GM12878 (cell line): ENCODE measurements at regions not wholly inside any gene's neighbourhood (a gene's known extent, or its start where the extent isn't known, plus 50 kb on each side); places are given as distances from the start of the nearest gene placed in this dataset.

ENCODE experiments used
- ATAC-seq: fragments of 200-7000 bp; cut with Tn5 transposase; 3 replicates; pipeline ENCODE4 v1.9.1; 2020; ENCODE audit warnings: mild to moderate bottlenecking, moderate library complexity
- BruUV-seq: library from RNA; stranded (reverse); fragments of 400-500 nt; replicated peaks from 2 replicates; lab custom pipeline; 2021; lab: Mats Ljungman, UMichigan
- CTCF ChIA-PET: fragments of 300-600 bp; sonication (Branson Sonifier 250); formaldehyde crosslinking; extraction: SDS; loops from one replicate; lab custom pipeline; 2021; ENCODE audit warnings: inconsistent platforms; lab: Yijun Ruan, JAX
- POLR2A ChIA-PET: fragments of 350-600 bp; formaldehyde crosslinking; extraction: SDS; loops from one replicate; lab custom pipeline; 2021; ENCODE audit warnings: inconsistent platforms; lab: Charles Lee
- RAD21 ChIA-PET: fragments of 300-600 bp; sonication (Branson Sonifier 250); formaldehyde crosslinking; loops from one replicate; lab custom pipeline; 2023; ENCODE audit warnings: antibody characterized with exemption; ENCODE audit not compliant: unreplicated experiment; lab: Charles Lee
- SMC1A ChIA-PET: fragments of 300-600 bp; sonication (Branson Sonifier 250); formaldehyde crosslinking; loops from one replicate; lab custom pipeline; 2023; ENCODE audit not compliant: unreplicated experiment, uncharacterized antibody; lab: Charles Lee
- DNase-seq: peaks from one replicate; pipeline ENCODE4 v3.0.0-alpha.2; 2011; ENCODE audit warnings: low read depth, low spot score
- FAIRE-seq: peaks from 3 replicates; lab custom pipeline; 2011; peaks lifted over from hg19 to GRCh38; lab: Jason Lieb, UNC
- H2AFZ ChIP-seq: 2 replicates; pipeline ENCODE4 v1.6.0; 2011; ENCODE audit warnings: low read depth, low read length, control low read depth; ENCODE audit not compliant: control insufficient read depth
- H3K27ac ChIP-seq: 2 replicates; pipeline ENCODE4 v1.5.1; 2011; ENCODE audit warnings: control low read depth; ENCODE audit not compliant: control insufficient read depth, insufficient read depth
- H3K27me3 ChIP-seq, 2 experiments: replicated peaks in 1 of 2; 2 replicates each; pipeline versions ENCODE4 v1.6.0 to v1.6.1; 2011; ENCODE audit warnings: low read length in 1 of 2; ENCODE audit not compliant: control insufficient read depth in 2 of 2, insufficient read depth in 2 of 2
- H3K36me3 ChIP-seq, 2 experiments: 2 replicates each; pipeline ENCODE4 v1.5.1; 2011; ENCODE audit warnings: low read length in 1 of 2; ENCODE audit not compliant: control insufficient read depth in 2 of 2, insufficient read depth in 2 of 2
- H3K4me1 ChIP-seq: 2 replicates; pipeline ENCODE4 v1.6.1; 2011; ENCODE audit warnings: mild to moderate bottlenecking, low read length, moderate library complexity, mixed read lengths; ENCODE audit not compliant: control insufficient read depth, insufficient read depth
- H3K4me2 ChIP-seq: 2 replicates; pipeline ENCODE4 v1.6.0; 2011; ENCODE audit warnings: control low read depth; ENCODE audit not compliant: control insufficient read depth, insufficient read depth
- H3K4me3 ChIP-seq: fragments of 200-600 bp; sonication (generic); 2 replicates; pipeline ENCODE4 v1.5.1; 2016
- H3K79me2 ChIP-seq: 2 replicates; pipeline ENCODE4 v1.6.0; 2011; ENCODE audit warnings: low read length; ENCODE audit not compliant: control insufficient read depth, insufficient read depth
- H3K9ac ChIP-seq: 2 replicates; pipeline ENCODE4 v1.8.0; 2011; ENCODE audit warnings: low read length, control low read depth, mixed read lengths; ENCODE audit not compliant: control insufficient read depth, insufficient read depth
- H3K9me3 ChIP-seq: replicated peaks from 3 replicates; pipeline ENCODE4 v1.5.1; 2011; ENCODE audit warnings: mild to moderate bottlenecking, low read length; ENCODE audit not compliant: control insufficient read depth, insufficient read depth
- H4K20me1 ChIP-seq: 2 replicates; pipeline ENCODE4 v1.6.0; 2011; ENCODE audit not compliant: control insufficient read depth, insufficient read depth
- ATF7 ChIP-seq: fragments of 450-650 bp; IDR thresholded peaks from 2 replicates; pipeline ENCODE4 v1.6.1; 2016; ENCODE audit warnings: low read depth, mild to moderate bottlenecking
- BMI1 ChIP-seq: fragments of 450-650 bp; IDR thresholded peaks from 2 replicates; pipeline ENCODE4 v1.6.1; 2016; ENCODE audit warnings: mild to moderate bottlenecking, moderate library complexity, borderline replicate concordance
- EGR1 ChIP-seq, 2 experiments: IDR thresholded peaks; 1 replicate in 1 of 2; 2 replicates in 1 of 2; pipeline ENCODE4 v1.6.1; 2011 to 2012; ENCODE audit warnings: low read depth in 2 of 2, low read length in 2 of 2, borderline replicate concordance in 1 of 2, mild to moderate bottlenecking in 1 of 2, moderate library complexity in 1 of 2
- ESRRA ChIP-seq: IDR thresholded peaks from 2 replicates; pipeline ENCODE4 v1.6.1; 2012; ENCODE audit warnings: mild to moderate bottlenecking, low read length, improper control_type of control experiment
- IKZF2 ChIP-seq, 2 experiments: fragments of 450-650 bp; IDR thresholded peaks; 2 replicates each; pipeline ENCODE4 v1.6.1; 2017; ENCODE audit warnings: mild to moderate bottlenecking in 2 of 2, moderate library complexity in 2 of 2
- JUNB ChIP-seq: IDR thresholded peaks from 2 replicates; pipeline ENCODE4 v1.6.1; 2016; ENCODE audit warnings: antibody characterized with exemption, mild to moderate bottlenecking
- MEF2B ChIP-seq: fragments of 450-650 bp; IDR thresholded peaks from 2 replicates; pipeline ENCODE4 v1.6.1; 2018; ENCODE audit warnings: mild to moderate bottlenecking, moderate library complexity; ENCODE audit not compliant: partially characterized antibody, poor library complexity, severe bottlenecking
- MLLT1 ChIP-seq: fragments of 450-650 bp; IDR thresholded peaks from 2 replicates; pipeline ENCODE4 v1.6.1; 2016; ENCODE audit warnings: mild to moderate bottlenecking
- MTA2 ChIP-seq: fragments of 450-650 bp; IDR thresholded peaks from 2 replicates; pipeline ENCODE4 v1.6.1; 2016; ENCODE audit warnings: low read depth, mild to moderate bottlenecking, moderate library complexity
- NBN ChIP-seq: fragments of 450-650 bp; IDR thresholded peaks from 2 replicates; pipeline ENCODE4 v1.6.1; 2016
- RELB ChIP-seq: fragments of 450-650 bp; IDR thresholded peaks from 2 replicates; pipeline ENCODE4 v1.6.1; 2017; ENCODE audit warnings: low read depth, mild to moderate bottlenecking, moderate library complexity
- STAT1 ChIP-seq: fragments of 450-650 bp; conservative IDR thresholded peaks from 2 replicates; pipeline ENCODE4 v1.6.1; 2014; ENCODE audit warnings: antibody characterized with exemption, mild to moderate bottlenecking
- USF1 ChIP-seq: IDR thresholded peaks from 2 replicates; pipeline ENCODE4 v1.6.1; 2011; ENCODE audit warnings: borderline replicate concordance, low read depth, mild to moderate bottlenecking, moderate library complexity, mixed read lengths, low read length; ENCODE audit not compliant: insufficient read depth; ENCODE audit errors: extremely low read length
- WGBS: methylation state at CpG from one replicate; pipeline ENCODE4 v1.1.6; 2016; ENCODE audit warnings: low lambda C conversion rate; ENCODE audit not compliant: insufficient replicate concordance, insufficient coverage; ENCODE audit errors: missing lambda C conversion rate; 5-methylcytosine and 5-hydroxymethylcytosine counted together
- in situ Hi-C: fragments of 300-500 bp; cut with MboI; formaldehyde crosslinking; loops from 9 replicates; pipeline ENCODE4 v1.14.3; 2018; ENCODE audit warnings: mixed read lengths
- intact Hi-C: fragments of 100-400 bp; cut with micrococcal nuclease; formaldehyde crosslinking; loops from one replicate; pipeline ENCODE4 v1.14.2; 2022; ENCODE audit not compliant: unreplicated experiment

GRCh38 chr20:11982289-11982954, 64.7 kb downstream of the BTBD3 start:
- POLR2A ChIA-PET, result no interaction called here
- peak; percentile 72; the same call in 1 of the 2 replicates for TF ChIP-seq NBN
- TF ChIP-seq MTA2, result peak; percentile 62; the same call in 1 of the 2 replicates
- TF ChIP-seq RELB, result 0 out of 2 replicates have a peak, but pooled peaks have one; percentile 28
- no peak for TF ChIP-seq JUNB
- peak; percentile 14 for TF ChIP-seq MEF2B
- TF ChIP-seq ATF7, result peak; percentile 35; the same call in 1 of the 2 replicates
- TF ChIP-seq STAT1, result no peak
- peak; percentile 81 to 83; a peak in 3 of 4 replicates for TF ChIP-seq IKZF2 (IDR thresholded peaks at IDR 0.05)
- no peak for TF ChIP-seq ESRRA
- peak; percentile 41; the same call in 1 of the 2 replicates for TF ChIP-seq MLLT1
- no peak for TF ChIP-seq EGR1 (IDR thresholded peaks at IDR 0.05; ENCODE audit: borderline replicate concordance in 1 of 2, low read depth in 2 of 2, low read length in 2 of 2)
- TF ChIP-seq USF1, result no peak
- TF ChIP-seq BMI1, result 0 out of 2 replicates have a peak, but pooled peaks have one; percentile 21
- intact Hi-C loops (no loop called here), in situ Hi-C loops (no loop called here)
- no TSS peak for BruUV-seq
- CTCF ChIA-PET, result interaction anchor here (1.4 to 2.5 kb wide), 2 partner anchors 30 to 70 kb away, joined by 3 to 8 read pairs; no protein-coding TSS in a partner anchor
- H3K27me3 ChIP-seq, result no peaks in the 10 kb centered on the region
- no peaks in the 10 kb centered on the region for H3K4me1 ChIP-seq
- SMC1A ChIA-PET, result interaction anchor here (3.8 kb wide), 1 partner anchor 13 kb away, joined by 21 read pairs; no protein-coding TSS in a partner anchor
- ATAC-seq (no peak; the same call in 2 of the 3 replicates), DNase-seq (no peak), FAIRE-seq (no peak)
- H3K4me2 ChIP-seq, result no peak overlapping the region
- H2AFZ ChIP-seq, result no peak overlapping the region
- no peaks in the 10 kb centered on the region for H4K20me1 ChIP-seq
- H3K4me3 ChIP-seq, result no peak overlapping the region
- WGBS, result 38% methylated on average over 4 of the region's 4 CpGs
- no peaks in the 10 kb centered on the region for H3K36me3 ChIP-seq
- no peaks in the 10 kb centered on the region; the same call in 2 of the 3 replicates for H3K9me3 ChIP-seq
- RAD21 ChIA-PET, result no interaction called here
- no peak overlapping the region for H3K27ac ChIP-seq
- no peak overlapping the region for H3K9ac ChIP-seq
- no peaks in the 10 kb centered on the region for H3K79me2 ChIP-seq
